ENCODE measurements at regions not wholly inside any gene's neighbourhood (a gene's known extent, or its start where the extent isn't known, plus 50 kb on each side); places are given as distances from the start of the nearest gene placed in this dataset.

- Histone ChIP-seq H3K27me3 (ENCODE audit: control insufficient read depth, insufficient read depth, low read length) (no peaks in the 10 kb centered on the region), H3K9me3 (ENCODE audit: control insufficient read depth, insufficient read depth, low read length) (no peaks in the 10 kb centered on the region), H3K4me3 (ENCODE audit: low read depth, low read length) (no peak overlapping the region), H3K9ac (ENCODE audit: low read depth, low read length) (no peak overlapping the region), H3K4me1 (ENCODE audit: control insufficient read depth, insufficient read depth, low read length) (peaks cover 14% of the 10 kb centered on the region), H3K36me3 (ENCODE audit: control insufficient read depth, insufficient read depth, low read length) (no peaks in the 10 kb centered on the region)
Measured at GRCh38 chr1:80657707-80658106, 1143.0 kb upstream of the ADGRL2 start.

- H3K9ac ChIP-seq (ENCODE audit: low read depth, low read length), result no peak overlapping the region
Measured at GRCh38 chr1:80657044-80657643, 1143.6 kb upstream of the ADGRL2 start.

GRCh38 chr1:80656641-80657040, 1144.1 kb upstream of the ADGRL2 start:
- Histone ChIP-seq H3K9ac (ENCODE audit: low read depth, low read length) (no peak overlapping the region), H3K9me3 (ENCODE audit: control insufficient read depth, insufficient read depth, low read length) (no peaks in the 10 kb centered on the region), H3K4me3 (ENCODE audit: low read depth, low read length) (no peak overlapping the region), H3K27me3 (ENCODE audit: control insufficient read depth, insufficient read depth, low read length) (no peaks in the 10 kb centered on the region), H3K4me1 (ENCODE audit: control insufficient read depth, insufficient read depth, low read length) (peaks cover 14% of the 10 kb centered on the region), H3K36me3 (ENCODE audit: control insufficient read depth, insufficient read depth, low read length) (no peaks in the 10 kb centered on the region)

More at GRCh38 chr1:80657044-80657643, 1143.6 kb upstream of the ADGRL2 start:
- no peaks in the 10 kb centered on the region for H3K27me3 ChIP-seq (ENCODE audit: control insufficient read depth, insufficient read depth, low read length)
- no peak overlapping the region for H3K4me3 ChIP-seq (ENCODE audit: low read depth, low read length)
- no peaks in the 10 kb centered on the region for H3K36me3 ChIP-seq (ENCODE audit: control insufficient read depth, insufficient read depth, low read length)
- no peaks in the 10 kb centered on the region for H3K9me3 ChIP-seq (ENCODE audit: control insufficient read depth, insufficient read depth, low read length)
- H3K4me1 ChIP-seq (ENCODE audit: control insufficient read depth, insufficient read depth, low read length), result peaks cover 14% of the 10 kb centered on the region

- H3K9me3 ChIP-seq (ENCODE audit: control insufficient read depth, insufficient read depth, low read length), result no peaks in the 10 kb centered on the region
- peaks cover 14% of the 10 kb centered on the region for H3K4me1 ChIP-seq (ENCODE audit: control insufficient read depth, insufficient read depth, low read length)
- no peaks in the 10 kb centered on the region for H3K27me3 ChIP-seq (ENCODE audit: control insufficient read depth, insufficient read depth, low read length)
- H3K9ac ChIP-seq (ENCODE audit: low read depth, low read length), result no peak overlapping the region
- no peak overlapping the region for H3K4me3 ChIP-seq (ENCODE audit: low read depth, low read length)
- no peaks in the 10 kb centered on the region for H3K36me3 ChIP-seq (ENCODE audit: control insufficient read depth, insufficient read depth, low read length)
Measured at GRCh38 chr1:80656014-80656636, 1144.6 kb upstream of the ADGRL2 start.

- Histone ChIP-seq H3K9me3 (ENCODE audit: control insufficient read depth, insufficient read depth, low read length) (no peaks in the 10 kb centered on the region), H3K36me3 (ENCODE audit: control insufficient read depth, insufficient read depth, low read length) (no peaks in the 10 kb centered on the region), H3K27me3 (ENCODE audit: control insufficient read depth, insufficient read depth, low read length) (no peaks in the 10 kb centered on the region), H3K4me1 (ENCODE audit: control insufficient read depth, insufficient read depth, low read length) (no peaks in the 10 kb centered on the region), H3K9ac (ENCODE audit: low read depth, low read length) (no peak overlapping the region), H3K4me3 (ENCODE audit: low read depth, low read length) (no peak overlapping the region)
Measured at GRCh38 chr1:80646053-80646452, 1154.7 kb upstream of the ADGRL2 start.

- Histone ChIP-seq H3K36me3 (ENCODE audit: control insufficient read depth, insufficient read depth, low read length) (no peaks in the 10 kb centered on the region), H3K4me3 (ENCODE audit: low read depth, low read length) (no peak overlapping the region), H3K9me3 (ENCODE audit: control insufficient read depth, insufficient read depth, low read length) (no peaks in the 10 kb centered on the region), H3K9ac (ENCODE audit: low read depth, low read length) (no peak overlapping the region), H3K27me3 (ENCODE audit: control insufficient read depth, insufficient read depth, low read length) (no peaks in the 10 kb centered on the region), H3K4me1 (ENCODE audit: control insufficient read depth, insufficient read depth, low read length) (no peaks in the 10 kb centered on the region)
Measured at GRCh38 chr1:80645621-80646020, 1155.1 kb upstream of the ADGRL2 start.

GRCh38 chr1:80640978-80641377, 1159.8 kb upstream of the ADGRL2 start:
- Histone ChIP-seq H3K9ac (ENCODE audit: low read depth, low read length) (no peak overlapping the region), H3K27me3 (ENCODE audit: control insufficient read depth, insufficient read depth, low read length) (no peaks in the 10 kb centered on the region), H3K4me1 (ENCODE audit: control insufficient read depth, insufficient read depth, low read length) (no peaks in the 10 kb centered on the region), H3K4me3 (ENCODE audit: low read depth, low read length) (no peak overlapping the region), H3K36me3 (ENCODE audit: control insufficient read depth, insufficient read depth, low read length) (no peaks in the 10 kb centered on the region), H3K9me3 (ENCODE audit: control insufficient read depth, insufficient read depth, low read length) (no peaks in the 10 kb centered on the region)

- no peak overlapping the region for H3K4me3 ChIP-seq (ENCODE audit: low read depth, low read length)
- H3K4me1 ChIP-seq (ENCODE audit: control insufficient read depth, insufficient read depth, low read length), result no peaks in the 10 kb centered on the region
- no peaks in the 10 kb centered on the region for H3K36me3 ChIP-seq (ENCODE audit: control insufficient read depth, insufficient read depth, low read length)
- no peaks in the 10 kb centered on the region for H3K27me3 ChIP-seq (ENCODE audit: control insufficient read depth, insufficient read depth, low read length)
- H3K9ac ChIP-seq (ENCODE audit: low read depth, low read length), result no peak overlapping the region
- H3K9me3 ChIP-seq (ENCODE audit: control insufficient read depth, insufficient read depth, low read length), result no peaks in the 10 kb centered on the region
Measured at GRCh38 chr1:80639777-80640533, 1160.8 kb upstream of the ADGRL2 start.

GRCh38 chr1:80633947-80634706, 1166.6 kb upstream of the ADGRL2 start:
- Histone ChIP-seq H3K27me3 (ENCODE audit: control insufficient read depth, insufficient read depth, low read length) (no peaks in the 10 kb centered on the region), H3K4me3 (ENCODE audit: low read depth, low read length) (no peak overlapping the region), H3K36me3 (ENCODE audit: control insufficient read depth, insufficient read depth, low read length) (no peaks in the 10 kb centered on the region), H3K9me3 (ENCODE audit: control insufficient read depth, insufficient read depth, low read length) (no peaks in the 10 kb centered on the region), H3K9ac (ENCODE audit: low read depth, low read length) (no peak overlapping the region), H3K4me1 (ENCODE audit: control insufficient read depth, insufficient read depth, low read length) (peaks cover 3% of the 10 kb centered on the region)

GRCh38 chr1:80632284-80632683, 1168.5 kb upstream of the ADGRL2 start:
- H3K4me3 ChIP-seq (ENCODE audit: low read depth, low read length), result no peak overlapping the region
- H3K9ac ChIP-seq (ENCODE audit: low read depth, low read length), result no peak overlapping the region
- peaks cover 3% of the 10 kb centered on the region for H3K4me1 ChIP-seq (ENCODE audit: control insufficient read depth, insufficient read depth, low read length)
- H3K27me3 ChIP-seq (ENCODE audit: control insufficient read depth, insufficient read depth, low read length), result no peaks in the 10 kb centered on the region
- H3K9me3 ChIP-seq (ENCODE audit: control insufficient read depth, insufficient read depth, low read length), result no peaks in the 10 kb centered on the region
- no peaks in the 10 kb centered on the region for H3K36me3 ChIP-seq (ENCODE audit: control insufficient read depth, insufficient read depth, low read length)

- no peaks in the 10 kb centered on the region for H3K36me3 ChIP-seq (ENCODE audit: control insufficient read depth, insufficient read depth, low read length)
- peaks cover 3% of the 10 kb centered on the region for H3K4me1 ChIP-seq (ENCODE audit: control insufficient read depth, insufficient read depth, low read length)
- H3K27me3 ChIP-seq (ENCODE audit: control insufficient read depth, insufficient read depth, low read length), result no peaks in the 10 kb centered on the region
- H3K4me3 ChIP-seq (ENCODE audit: low read depth, low read length), result no peak overlapping the region
- no peak overlapping the region for H3K9ac ChIP-seq (ENCODE audit: low read depth, low read length)
- no peaks in the 10 kb centered on the region for H3K9me3 ChIP-seq (ENCODE audit: control insufficient read depth, insufficient read depth, low read length)
Measured at GRCh38 chr1:80629304-80629837, 1171.4 kb upstream of the ADGRL2 start.

Data from iPS-15b (cell line).